A549 (cell line): ENCODE measurements at regions not wholly inside any gene's neighbourhood (a gene's known extent, or its start where the extent isn't known, plus 50 kb on each side); places are given as distances from the start of the nearest gene placed in this dataset.
A peak's percentile ranks its signal among the peaks of the same experiment; 100 is the strongest.

ENCODE experiments used
- ATAC-seq, 2 experiments: fragments of 200-7000 bp in 1 of 2; fragments of >200 bp in 1 of 2; cut with Nextera tagmentation in 1 of 2; cut with Tn5 transposase in 1 of 2; 3 replicates each; pipeline versions ENCODE4 v1.8.0 to v1.9.1; 2018 to 2020; ENCODE audit warnings: mild to moderate bottlenecking in 1 of 2, moderate library complexity in 1 of 2
- CTCF ChIA-PET: fragments of 300-600 bp; sonication (Branson Sonifier 250); formaldehyde crosslinking; extraction: SDS; loops from one replicate; lab custom pipeline; 2021; ENCODE audit warnings: antibody characterized with exemption, inconsistent platforms; lab: Yijun Ruan, JAX
- POLR2A ChIA-PET: fragments of 350-600 bp; formaldehyde crosslinking; extraction: SDS; loops from one replicate; lab custom pipeline; 2021; ENCODE audit warnings: antibody characterized with exemption, inconsistent platforms; lab: Yijun Ruan, JAX
- DNase-seq, 2 experiments: peaks; one replicate each; pipeline versions ENCODE4 v3.0.0 to v3.0.0-alpha.2; 2011 to 2016; ENCODE audit warnings: low read depth in 1 of 2, low spot score in 1 of 2
- FAIRE-seq: peaks from 2 replicates; lab custom pipeline; 2011; peaks lifted over from hg19 to GRCh38; lab: Jason Lieb, UNC
- H3K27ac ChIP-seq, 2 experiments: fragments of >200 bp; sonication (Bioruptor Twin); formaldehyde crosslinking; 3 replicates each; pipeline ENCODE4 v1.5.1; 2016 to 2017
- H3K4me1 ChIP-seq: fragments of >200 bp; sonication (Bioruptor Twin); formaldehyde crosslinking; 3 replicates; pipeline ENCODE4 v1.6.1; 2016
- H3K4me2 ChIP-seq: fragments of >200 bp; sonication (Bioruptor Twin); formaldehyde crosslinking; 3 replicates; pipeline ENCODE4 v1.6.1; 2016
- H3K4me3 ChIP-seq: fragments of >200 bp; sonication (Bioruptor Twin); formaldehyde crosslinking; 3 replicates; pipeline ENCODE4 v1.5.1; 2016
- H3K9me3 ChIP-seq: fragments of >200 bp; sonication (Bioruptor Twin); formaldehyde crosslinking; 3 replicates; pipeline ENCODE4 v1.6.1; 2016
- ATOH8 ChIP-seq: fragments of 250-450 bp; sonication (Bioruptor Pico); IDR thresholded peaks from 2 replicates; pipeline ENCODE4 v1.5.0; 2020; ENCODE audit warnings: low read depth, mild to moderate bottlenecking, moderate library complexity
- CBX2 ChIP-seq: fragments of 200-600 bp; sonication (generic); IDR thresholded peaks from 2 replicates; pipeline ENCODE4 v1.6.1; 2016; ENCODE audit warnings: low read depth, mild to moderate bottlenecking, borderline replicate concordance
- CBX8 ChIP-seq: fragments of 200-600 bp; sonication (generic); IDR thresholded peaks from 2 replicates; pipeline ENCODE4 v1.6.1; 2016
- CEBPB ChIP-seq, 2 experiments: fragments of >200 bp in 1 of 2; sonication (Bioruptor Twin) in 1 of 2; formaldehyde crosslinking in 1 of 2; IDR thresholded peaks; 2 replicates each; pipeline ENCODE4 v1.6.1; 2012 to 2016
- EP300 ChIP-seq, 2 experiments: fragments of >200 bp; sonication (Bioruptor Twin); formaldehyde crosslinking; IDR thresholded peaks; 2 replicates in 1 of 2; 3 replicates in 1 of 2; pipeline ENCODE4 v1.6.1; 2016 to 2017
- ESRRA ChIP-seq: fragments of 150-350 bp; IDR thresholded peaks from 2 replicates; pipeline ENCODE4 v1.6.1; 2014; ENCODE audit warnings: mild to moderate bottlenecking, low read length, borderline replicate concordance
- FOSB ChIP-seq: fragments of 250-450 bp; sonication (Bioruptor Pico); IDR thresholded peaks from 2 replicates; pipeline ENCODE4 v1.5.0; 2020; ENCODE audit warnings: mild to moderate bottlenecking, moderate library complexity
- FOXS1 ChIP-seq: fragments of 250-450 bp; sonication (Bioruptor Pico); IDR thresholded peaks from 2 replicates; pipeline ENCODE4 v1.5.0; 2020; ENCODE audit warnings: mild to moderate bottlenecking, moderate library complexity
- HES2 ChIP-seq: fragments of >200 bp; sonication (Bioruptor Twin); formaldehyde crosslinking; IDR thresholded peaks from 2 replicates; pipeline ENCODE4 v1.6.1; 2016
- HEYL ChIP-seq: fragments of 250-450 bp; sonication (Bioruptor Pico); IDR thresholded peaks from 2 replicates; pipeline ENCODE4 v1.8.0; 2021; ENCODE audit warnings: mild to moderate bottlenecking, moderate library complexity
- HMGXB4 ChIP-seq: fragments of 250-450 bp; sonication (Bioruptor Pico); IDR thresholded peaks from 2 replicates; pipeline ENCODE4 v1.5.0; 2021; ENCODE audit warnings: mild to moderate bottlenecking, moderate library complexity, borderline replicate concordance
- KDM5A ChIP-seq: fragments of 200-600 bp; sonication (generic); IDR thresholded peaks from 2 replicates; pipeline ENCODE4 v1.6.1; 2016; ENCODE audit warnings: antibody characterized with exemption, mild to moderate bottlenecking
- NFE2L2 ChIP-seq: fragments of 150-350 bp; conservative IDR thresholded peaks from 2 replicates; pipeline ENCODE4 v1.6.1; 2014; ENCODE audit warnings: low read length
- PBX3 ChIP-seq: IDR thresholded peaks from 2 replicates; pipeline ENCODE4 v1.6.1; 2012
- PHF8 ChIP-seq: fragments of 200-600 bp; sonication (generic); IDR thresholded peaks from 2 replicates; pipeline ENCODE4 v1.6.1; 2016; ENCODE audit warnings: low read depth, mild to moderate bottlenecking, antibody characterized with exemption, moderate library complexity, borderline replicate concordance
- POLR2A ChIP-seq: IDR thresholded peaks from 2 replicates; pipeline ENCODE4 v1.6.1; 2012; ENCODE audit warnings: mild to moderate bottlenecking, low read length
- RAD21 ChIP-seq, 2 experiments: fragments of >200 bp in 1 of 2; sonication (Bioruptor Twin) in 1 of 2; formaldehyde crosslinking in 1 of 2; IDR thresholded peaks in 1 of 2; conservative IDR thresholded peaks in 1 of 2; 2 replicates in 1 of 2; 3 replicates in 1 of 2; pipeline ENCODE4 v1.6.1; 2012 to 2018; ENCODE audit warnings: inconsistent platforms in 1 of 2
- RARB ChIP-seq: fragments of 250-450 bp; sonication (Bioruptor Pico); IDR thresholded peaks from 2 replicates; pipeline ENCODE4 v1.8.0; 2021; ENCODE audit warnings: mild to moderate bottlenecking, moderate library complexity
- RCOR1 ChIP-seq: fragments of 150-350 bp; IDR thresholded peaks from 2 replicates; pipeline ENCODE4 v1.6.1; 2014; ENCODE audit warnings: antibody characterized with exemption, low read length, low read depth
- USF2 ChIP-seq: fragments of 450-650 bp; IDR thresholded peaks from 2 replicates; pipeline ENCODE4 v1.6.1; 2014; ENCODE audit warnings: antibody characterized with exemption
- ZSCAN20 ChIP-seq: fragments of 250-450 bp; sonication (Bioruptor Pico); IDR thresholded peaks from 2 replicates; pipeline ENCODE4 v1.8.0; 2022; ENCODE audit warnings: mild to moderate bottlenecking, moderate library complexity
- WGBS: methylation state at CpG from one replicate; pipeline ENCODE4 v1.1.6; 2017; ENCODE audit errors: missing lambda C conversion rate; 5-methylcytosine and 5-hydroxymethylcytosine counted together

GRCh38 chr21:15236111-15236510, 171.3 kb upstream of the NRIP1 start:
- Histone ChIP-seq H3K9me3 (no peaks in the 10 kb centered on the region), H3K4me3 (no peak overlapping the region), H3K4me2 (no peak overlapping the region), H3K27ac (no peak overlapping the region), H3K4me1 (0 out of 3 replicates have a peak, but pooled peaks cover 4% of the 10 kb centered on the region)
- FAIRE-seq (no peak), ATAC-seq (no peak), DNase-seq (no peak)
- WGBS, result 91% methylated on average over 2 of the region's 2 CpGs
- ChIA-PET POLR2A (no interaction called here), CTCF (no interaction called here)
- TF ChIP-seq CBX8, result no peak

GRCh38 chr21:15240848-15241247, 176.0 kb upstream of the NRIP1 start:
- ATAC-seq (no peak), FAIRE-seq (no peak), DNase-seq (no peak)
- H3K9me3 ChIP-seq, result no peaks in the 10 kb centered on the region
- H3K4me2 ChIP-seq, result no peak overlapping the region
- CTCF ChIA-PET, result interaction anchor here (0.6 kb wide), 1 partner anchor 116 kb away, joined by 3 read pairs; no protein-coding TSS in a partner anchor
- TF ChIP-seq CBX2 (no peak), RARB (no peak), HES2 (no peak), CBX8 (no peak), EP300 (IDR thresholded peaks at IDR 0.05) (no peak), PHF8 (no peak), POLR2A (no peak), ZSCAN20 (CRISPR knock-in tag) (no peak), KDM5A (no peak), ATOH8 (CRISPR knock-in tag) (no peak), RCOR1 (no peak), ESRRA (no peak), HMGXB4 (CRISPR knock-in tag) (no peak), HEYL (CRISPR knock-in tag) (no peak)
- 81% methylated on average over 2 of the region's 2 CpGs for WGBS
- H3K4me1 ChIP-seq, result 0 out of 3 replicates have a peak, but pooled peaks cover 4% of the 10 kb centered on the region
- H3K27ac ChIP-seq, result no peak overlapping the region
- H3K4me3 ChIP-seq, result no peak overlapping the region
- POLR2A ChIA-PET, result no interaction called here

- CTCF ChIA-PET, result no interaction called here
- no peak overlapping the region for H3K4me2 ChIP-seq
Measured at GRCh38 chr21:15241997-15242736, 177.4 kb upstream of the NRIP1 start.

More at GRCh38 chr21:15241997-15242736, 177.4 kb upstream of the NRIP1 start:
- H3K27ac ChIP-seq, result 0 out of 6 replicates have a peak overlapping the region, but pooled peaks of 1 of the 2 experiments have one; percentile 21
- POLR2A ChIA-PET, result no interaction called here
- ATAC-seq (no peak), DNase-seq (peak in 1 of 2 experiments; percentile 14), FAIRE-seq (no peak)
- H3K4me3 ChIP-seq, result no peak overlapping the region
- no peaks in the 10 kb centered on the region for H3K9me3 ChIP-seq
- WGBS, result 94% methylated on average over 2 of the region's 2 CpGs
- H3K4me1 ChIP-seq, result 0 out of 3 replicates have a peak, but pooled peaks cover 4% of the 10 kb centered on the region
- TF ChIP-seq RAD21 (conservative IDR thresholded peaks at IDR 0.05 in 1 of 2, IDR thresholded peaks at IDR 0.05 in 1 of 2) (0 out of 5 replicates have a peak, but pooled peaks of 1 of the 2 experiments have one; percentile 8), FOSB (no peak), NFE2L2 (no peak), USF2 (no peak), RCOR1 (no peak), FOXS1 (CRISPR knock-in tag) (no peak), PBX3 (no peak), CEBPB (IDR thresholded peaks at IDR 0.05) (no peak)
